ENCODE measurements at regions not wholly inside any gene's neighbourhood (a gene's known extent, or its start where the extent isn't known, plus 50 kb on each side); places are given as distances from the start of the nearest gene placed in this dataset.

DNA sequence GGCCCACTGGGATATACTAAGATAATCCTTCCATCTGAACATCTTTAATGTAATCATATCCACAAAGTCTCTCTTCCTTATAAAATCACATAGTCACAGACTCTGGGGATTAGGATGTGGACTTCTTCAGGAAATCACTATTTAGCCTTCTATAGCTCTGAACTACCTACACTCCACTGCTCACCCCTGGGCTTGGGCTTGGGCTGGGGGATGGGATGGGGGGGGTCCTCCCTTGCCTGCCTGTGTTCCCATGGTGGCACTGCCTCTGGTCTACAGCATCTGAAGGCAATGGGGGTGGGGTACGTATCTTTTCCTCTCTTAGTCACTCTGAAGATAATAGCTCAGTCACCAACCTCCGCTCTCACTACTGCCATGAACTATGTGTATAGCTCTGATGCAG lies 67.8 kb upstream of the SERTM1 start:
- H3K36me3 ChIP-seq (ENCODE audit: control insufficient read depth, insufficient read depth, low read length) = no peaks in the 10 kb centered on the region
- no peak for DNase-seq (ENCODE audit: low read depth in 2 of 2)
- no peak overlapping the region for H2AFZ ChIP-seq (ENCODE audit: low read length)
- H3K27ac ChIP-seq (ENCODE audit: insufficient read depth, low read length) = no peak overlapping the region
- no peak overlapping the region for H3K4me3 ChIP-seq (replicated peaks in 1 of 4; ENCODE audit: control extremely low read depth in 1 of 4, insufficient read depth in 1 of 4, low read depth in 3 of 4, low read length in 4 of 4)
- H3K9me3 ChIP-seq (ENCODE audit: control insufficient read depth, insufficient read depth, low read depth, low read length) = no peaks in the 10 kb centered on the region
- no peak overlapping the region for H3K9ac ChIP-seq (ENCODE audit: insufficient read depth, low read length)
- no peak for TF ChIP-seq EZH2 (IDR thresholded peaks at IDR 0.05; ENCODE audit: low read length, missing control alignments)
- TF ChIP-seq, protein P1, sequence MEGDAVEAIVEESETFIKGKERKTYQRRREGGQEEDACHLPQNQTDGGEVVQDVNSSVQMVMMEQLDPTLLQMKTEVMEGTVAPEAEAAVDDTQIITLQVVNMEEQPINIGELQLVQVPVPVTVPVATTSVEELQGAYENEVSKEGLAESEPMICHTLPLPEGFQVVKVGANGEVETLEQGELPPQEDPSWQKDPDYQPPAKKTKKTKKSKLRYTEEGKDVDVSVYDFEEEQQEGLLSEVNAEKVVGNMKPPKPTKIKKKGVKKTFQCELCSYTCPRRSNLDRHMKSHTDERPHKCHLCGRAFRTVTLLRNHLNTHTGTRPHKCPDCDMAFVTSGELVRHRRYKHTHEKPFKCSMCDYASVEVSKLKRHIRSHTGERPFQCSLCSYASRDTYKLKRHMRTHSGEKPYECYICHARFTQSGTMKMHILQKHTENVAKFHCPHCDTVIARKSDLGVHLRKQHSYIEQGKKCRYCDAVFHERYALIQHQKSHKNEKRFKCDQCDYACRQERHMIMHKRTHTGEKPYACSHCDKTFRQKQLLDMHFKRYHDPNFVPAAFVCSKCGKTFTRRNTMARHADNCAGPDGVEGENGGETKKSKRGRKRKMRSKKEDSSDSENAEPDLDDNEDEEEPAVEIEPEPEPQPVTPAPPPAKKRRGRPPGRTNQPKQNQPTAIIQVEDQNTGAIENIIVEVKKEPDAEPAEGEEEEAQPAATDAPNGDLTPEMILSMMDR (conservative IDR thresholded peaks at IDR 0.05 in 1 of 2, IDR thresholded peaks at IDR 0.05 in 1 of 2; ENCODE audit: low read depth in 1 of 2, low read length in 2 of 2) = no peak
- no peak overlapping the region for H3K4me2 ChIP-seq (ENCODE audit: extremely low read depth, insufficient read depth, low read length)
- no peaks in the 10 kb centered on the region for H4K20me1 ChIP-seq (ENCODE audit: control insufficient read depth, extremely low read depth, insufficient read depth, low read length)
- no peaks in the 10 kb centered on the region for H3K79me2 ChIP-seq (ENCODE audit: control insufficient read depth, insufficient read depth, low read length)
- H3K27me3 ChIP-seq (ENCODE audit: control insufficient read depth, insufficient read depth, low read length) = no peaks in the 10 kb centered on the region
- no peaks in the 10 kb centered on the region for H3K4me1 ChIP-seq (ENCODE audit: control insufficient read depth, extremely low read depth, insufficient read depth, low read length)

DNA sequence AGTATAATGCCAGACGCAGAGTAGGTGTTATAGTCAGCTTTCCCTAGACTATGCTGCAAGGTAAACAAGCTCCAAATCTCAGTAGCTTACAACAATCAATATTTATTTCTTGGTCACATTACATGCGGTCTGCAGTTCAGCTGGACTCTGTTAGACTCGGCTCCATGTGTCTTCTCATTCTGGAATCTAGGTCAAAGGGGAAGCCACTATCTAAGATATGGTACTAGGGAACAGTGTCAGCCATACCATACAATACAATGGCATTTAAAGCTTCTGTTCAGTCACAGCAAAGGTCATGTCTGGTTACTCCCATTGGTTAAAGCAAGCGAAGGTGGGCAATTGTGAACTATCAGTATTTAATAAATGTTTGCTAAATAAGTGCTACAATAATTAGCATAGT lies 65.3 kb upstream of the SERTM1 start:
- H3K9me3 ChIP-seq (ENCODE audit: control insufficient read depth, insufficient read depth, low read depth, low read length) = no peaks in the 10 kb centered on the region
- H4K20me1 ChIP-seq (ENCODE audit: control insufficient read depth, extremely low read depth, insufficient read depth, low read length) = no peaks in the 10 kb centered on the region
- H3K4me1 ChIP-seq (ENCODE audit: control insufficient read depth, extremely low read depth, insufficient read depth, low read length) = no peaks in the 10 kb centered on the region
- no peak overlapping the region for H3K4me3 ChIP-seq (replicated peaks in 1 of 4; ENCODE audit: control extremely low read depth in 1 of 4, insufficient read depth in 1 of 4, low read depth in 3 of 4, low read length in 4 of 4)
- H2AFZ ChIP-seq (ENCODE audit: low read length) = no peak overlapping the region
- H3K36me3 ChIP-seq (ENCODE audit: control insufficient read depth, insufficient read depth, low read length) = no peaks in the 10 kb centered on the region
- no peak overlapping the region for H3K9ac ChIP-seq (ENCODE audit: insufficient read depth, low read length)
- H3K79me2 ChIP-seq (ENCODE audit: control insufficient read depth, insufficient read depth, low read length) = no peaks in the 10 kb centered on the region
- no peak overlapping the region for H3K27ac ChIP-seq (ENCODE audit: insufficient read depth, low read length)
- no peak overlapping the region for H3K4me2 ChIP-seq (ENCODE audit: extremely low read depth, insufficient read depth, low read length)
- TF ChIP-seq EZH2 (IDR thresholded peaks at IDR 0.05; ENCODE audit: low read length, missing control alignments) = no peak
- TF ChIP-seq, protein P1 (conservative IDR thresholded peaks at IDR 0.05 in 1 of 2, IDR thresholded peaks at IDR 0.05 in 1 of 2; ENCODE audit: low read depth in 1 of 2, low read length in 2 of 2) = no peak
- no peak for DNase-seq (ENCODE audit: low read depth in 2 of 2)
- no peaks in the 10 kb centered on the region for H3K27me3 ChIP-seq (ENCODE audit: control insufficient read depth, insufficient read depth, low read length)

DNA sequence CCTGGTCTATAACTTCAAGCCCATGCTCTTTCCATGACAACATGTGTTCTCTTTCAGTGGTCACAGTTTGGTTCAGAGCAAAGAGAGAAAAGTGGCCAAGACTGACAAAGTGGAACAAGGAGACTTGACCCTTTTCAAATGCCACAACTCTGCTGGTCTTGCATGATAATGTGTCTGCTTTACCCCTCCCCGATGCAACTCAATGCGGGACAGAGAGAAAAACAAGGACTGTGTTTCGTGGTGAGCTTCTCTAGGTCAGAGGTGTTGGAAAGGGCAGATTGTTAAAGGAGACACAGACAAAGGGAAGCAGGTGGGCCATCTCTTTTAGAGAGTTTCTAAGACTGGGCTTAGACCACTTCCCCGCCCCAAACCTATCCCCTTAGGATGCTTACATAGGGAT lies 61.6 kb upstream of the SERTM1 start:
- Histone ChIP-seq H3K9ac (ENCODE audit: insufficient read depth, low read length) (no peak overlapping the region), H3K79me2 (ENCODE audit: control insufficient read depth, insufficient read depth, low read length) (no peaks in the 10 kb centered on the region), H2AFZ (ENCODE audit: low read length) (no peak overlapping the region), H3K27me3 (ENCODE audit: control insufficient read depth, insufficient read depth, low read length) (no peaks in the 10 kb centered on the region), H3K36me3 (ENCODE audit: control insufficient read depth, insufficient read depth, low read length) (no peaks in the 10 kb centered on the region), H3K4me3 (replicated peaks in 1 of 4; ENCODE audit: control extremely low read depth in 1 of 4, insufficient read depth in 1 of 4, low read depth in 3 of 4, low read length in 4 of 4) (no peak overlapping the region), H3K27ac (ENCODE audit: insufficient read depth, low read length) (no peak overlapping the region), H4K20me1 (ENCODE audit: control insufficient read depth, extremely low read depth, insufficient read depth, low read length) (no peaks in the 10 kb centered on the region), H3K4me1 (ENCODE audit: control insufficient read depth, extremely low read depth, insufficient read depth, low read length) (no peaks in the 10 kb centered on the region), H3K4me2 (ENCODE audit: extremely low read depth, insufficient read depth, low read length) (no peak overlapping the region), H3K9me3 (ENCODE audit: control insufficient read depth, insufficient read depth, low read depth, low read length) (no peaks in the 10 kb centered on the region)
- DNase-seq (ENCODE audit: low read depth in 2 of 2) = no peak
- TF ChIP-seq, protein P1 (conservative IDR thresholded peaks at IDR 0.05 in 1 of 2, IDR thresholded peaks at IDR 0.05 in 1 of 2; ENCODE audit: low read depth in 1 of 2, low read length in 2 of 2) = no peak
- no peak for TF ChIP-seq EZH2 (IDR thresholded peaks at IDR 0.05; ENCODE audit: low read length, missing control alignments)

Data from fibroblast of lung (primary cell).